ENCODE measurements at regions not wholly inside any gene's neighbourhood (a gene's known extent, or its start where the extent isn't known, plus 50 kb on each side); places are given as distances from the start of the nearest gene placed in this dataset.
"Not testable (repeated sequence)": the region's sequence is repeated elsewhere in the genome, so short reads cannot be mapped to it uniquely, and the experiment has no call there.

DNA sequence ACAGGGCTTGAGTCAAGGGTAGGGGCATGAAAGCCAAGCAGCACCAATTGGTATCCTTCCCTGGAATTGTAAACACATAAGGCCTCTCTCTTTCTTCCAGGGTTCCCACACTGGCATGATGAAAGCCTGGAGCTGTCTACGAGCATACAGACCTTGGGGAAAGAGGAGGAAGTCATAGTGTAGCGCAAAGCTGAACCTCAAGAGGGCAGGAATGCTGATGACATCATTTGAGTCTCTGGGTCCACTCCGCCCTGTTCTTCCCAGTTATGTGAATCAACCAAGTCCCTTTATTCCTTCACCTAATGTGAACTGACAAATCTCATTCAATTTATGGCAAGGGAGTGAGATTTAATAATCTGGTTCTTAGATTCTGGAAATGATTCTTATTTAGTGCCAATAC is 266.4 kb upstream of the NCAM1 start:
- DNase-seq (ENCODE audit: low read depth, low spot score) = no peak

DNA sequence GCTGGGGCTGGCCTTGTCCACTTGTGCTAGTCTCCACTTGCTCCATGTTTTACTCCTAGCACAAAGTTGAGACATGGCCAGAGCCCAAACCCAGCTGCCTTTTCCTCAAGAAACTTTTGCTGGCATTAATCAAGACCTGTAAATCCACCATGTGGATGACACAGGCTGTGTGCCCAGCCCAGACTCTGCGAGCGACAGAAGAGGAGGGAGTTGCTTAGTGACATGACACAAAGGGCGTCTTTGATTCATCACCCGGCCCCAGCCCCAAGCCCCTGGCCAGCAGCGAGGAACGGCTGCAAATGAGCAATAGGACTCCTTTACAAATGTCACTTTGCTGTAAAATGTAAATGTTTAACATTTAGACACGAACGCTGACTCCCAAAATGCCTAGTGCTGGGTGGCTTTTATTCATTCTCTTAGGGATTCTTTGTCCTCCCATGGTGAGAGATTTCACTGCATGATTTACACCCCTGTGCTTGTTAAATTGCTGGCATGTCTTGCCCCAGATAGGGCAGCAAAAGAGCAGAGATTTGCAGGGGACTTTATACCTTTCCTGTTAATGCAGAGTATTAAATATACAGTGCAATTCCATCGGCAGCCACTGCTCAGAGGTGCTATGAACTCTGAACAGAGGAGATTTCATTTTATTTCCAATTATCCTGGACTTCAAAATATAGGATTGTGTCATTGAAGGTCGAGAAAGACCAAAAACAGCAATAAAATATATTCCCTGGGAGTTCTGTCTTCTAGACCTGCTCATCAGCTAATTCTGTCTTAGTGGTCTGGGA is 263.6 kb upstream of the NCAM1 start:
- no peak for DNase-seq (ENCODE audit: low read depth, low spot score)

DNA sequence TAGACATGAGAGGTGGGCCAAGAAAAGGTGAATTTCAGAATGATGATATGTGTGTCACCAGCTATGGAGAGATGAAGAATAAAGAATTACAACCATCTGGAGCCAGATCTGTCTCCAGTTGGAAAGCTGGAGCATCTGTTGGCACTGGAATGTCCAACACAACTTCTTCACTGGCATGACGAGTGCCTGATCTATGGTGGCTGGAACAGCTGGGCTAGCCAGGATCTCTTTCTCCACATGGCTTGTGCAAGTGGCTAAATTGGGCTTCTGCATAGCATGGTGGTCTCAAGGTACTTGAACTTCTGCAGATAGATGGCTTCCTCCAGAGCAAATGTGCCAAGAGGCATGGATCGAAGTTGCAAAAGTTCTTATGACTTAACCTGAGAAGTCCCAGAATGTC is 256.1 kb upstream of the NCAM1 start:
- no peak for DNase-seq (ENCODE audit: low read depth, low spot score)

DNA sequence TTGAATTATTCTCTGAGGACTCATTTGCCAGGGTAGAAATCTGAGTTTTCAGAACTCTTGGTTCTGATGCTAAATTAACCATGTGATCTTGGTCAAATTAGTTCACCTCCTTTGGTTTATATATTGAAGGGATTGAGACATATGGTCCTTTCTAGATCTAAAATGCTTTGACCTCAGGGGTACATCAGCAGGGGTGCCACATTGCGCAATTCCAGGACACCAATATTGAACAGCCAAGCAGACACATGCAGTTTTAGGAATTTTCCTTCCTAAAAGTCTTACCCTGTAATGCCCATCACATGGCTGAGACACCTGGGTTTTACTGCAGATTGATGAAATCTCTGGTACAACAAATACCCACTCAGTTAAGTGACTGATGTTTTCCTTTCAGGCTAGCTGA is 254.4 kb upstream of the NCAM1 start:
- no peak for DNase-seq (ENCODE audit: low read depth, low spot score)

DNA sequence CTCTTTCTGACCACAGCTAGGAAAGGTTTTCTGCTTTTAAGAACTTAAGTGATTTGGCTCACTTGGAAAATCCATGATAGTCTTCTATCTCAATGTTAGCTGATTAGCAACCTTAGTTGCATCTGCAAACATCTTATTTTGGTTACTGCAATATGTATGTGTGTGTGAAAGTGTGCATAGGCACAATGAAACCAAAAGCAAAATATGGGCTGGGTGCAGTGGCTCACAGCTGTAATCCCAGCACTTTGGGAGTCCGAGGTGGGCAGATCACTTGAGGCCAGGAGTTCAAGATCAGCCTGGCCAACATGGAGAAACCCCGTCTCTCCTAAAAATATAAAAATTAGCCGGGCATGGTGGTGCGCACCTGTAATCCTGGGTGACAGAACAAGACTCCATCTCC is 246.9 kb upstream of the NCAM1 start:
- not testable (repeated sequence) for DNase-seq (ENCODE audit: low read depth, low spot score)

DNA sequence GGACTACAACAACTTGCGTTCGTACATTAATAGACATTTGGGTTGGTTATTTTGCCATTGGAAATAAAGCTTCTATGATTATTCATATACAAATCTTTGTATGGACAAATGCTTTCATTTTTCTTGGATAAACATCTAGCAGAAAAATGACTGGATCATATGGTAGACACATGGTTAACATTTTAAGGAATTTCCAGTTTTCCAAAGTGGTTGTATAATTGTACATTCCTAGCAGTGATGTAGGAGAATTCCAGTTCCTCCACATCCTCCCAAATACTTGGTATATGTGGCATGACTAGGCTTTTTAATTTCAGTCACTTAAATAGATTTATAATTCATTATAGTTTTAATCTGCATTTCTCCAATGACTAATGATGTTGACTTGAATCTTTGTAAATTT is 246.2 kb upstream of the NCAM1 start:
- DNase-seq (ENCODE audit: low read depth, low spot score) = no peak

DNA sequence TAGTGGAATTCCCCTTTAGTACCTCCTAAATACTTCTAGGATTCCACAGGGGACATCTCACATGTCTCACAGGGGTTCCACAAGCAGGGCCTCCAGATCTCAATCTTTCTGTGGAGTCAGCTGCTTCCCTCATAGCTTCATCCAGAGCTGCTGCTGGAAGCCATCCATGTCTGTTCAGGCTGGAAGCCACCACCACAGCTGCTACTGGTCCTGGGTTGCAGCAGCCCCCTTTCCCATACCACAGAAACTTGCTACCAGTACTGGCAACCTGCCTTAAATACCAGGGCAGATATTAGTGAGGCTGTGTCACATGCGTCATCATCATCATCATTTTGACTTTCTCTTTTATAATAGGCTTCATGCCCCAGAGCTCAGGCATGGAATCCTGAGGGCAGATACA is 242.7 kb upstream of the NCAM1 start:
- DNase-seq (ENCODE audit: low read depth, low spot score) = no peak

DNA sequence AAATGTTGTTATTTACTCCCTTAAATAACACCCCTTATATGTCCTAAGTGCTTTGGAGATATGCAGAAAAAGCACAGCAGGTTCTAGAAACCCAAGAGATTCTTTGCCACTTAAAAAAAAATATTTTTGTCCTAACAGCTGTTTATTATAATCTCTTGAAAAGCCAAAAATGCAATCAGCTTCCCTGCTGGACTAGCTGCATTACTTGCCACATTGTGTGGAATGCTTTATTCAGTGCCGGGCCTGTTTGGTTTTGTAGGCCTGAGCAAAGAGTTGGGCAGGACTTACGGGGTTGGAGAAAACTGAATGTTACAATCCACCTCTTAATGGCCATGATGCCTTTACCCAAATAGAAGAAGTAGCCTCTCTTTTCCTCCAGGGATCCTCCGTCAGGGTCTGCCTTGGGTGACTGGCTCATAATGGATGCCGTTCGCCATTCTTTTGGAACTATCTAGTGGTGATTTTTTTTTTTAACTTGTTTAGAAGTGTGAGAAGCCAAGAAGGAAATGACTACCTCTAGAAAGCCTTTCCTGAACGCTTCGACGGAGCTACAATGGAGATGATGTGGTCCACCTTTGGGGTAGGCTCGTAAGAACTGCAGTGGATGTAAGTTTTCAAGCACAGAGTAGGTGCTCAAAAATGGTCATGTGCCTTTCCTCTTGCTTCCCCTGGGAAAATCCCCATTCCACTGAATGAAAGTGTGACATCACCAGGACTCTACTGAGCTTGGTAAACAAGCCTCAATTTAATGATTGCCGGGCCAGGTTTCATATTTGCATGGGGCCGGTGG is 241.3 kb upstream of the NCAM1 start:
- no peak for DNase-seq (ENCODE audit: low read depth, low spot score)

DNA sequence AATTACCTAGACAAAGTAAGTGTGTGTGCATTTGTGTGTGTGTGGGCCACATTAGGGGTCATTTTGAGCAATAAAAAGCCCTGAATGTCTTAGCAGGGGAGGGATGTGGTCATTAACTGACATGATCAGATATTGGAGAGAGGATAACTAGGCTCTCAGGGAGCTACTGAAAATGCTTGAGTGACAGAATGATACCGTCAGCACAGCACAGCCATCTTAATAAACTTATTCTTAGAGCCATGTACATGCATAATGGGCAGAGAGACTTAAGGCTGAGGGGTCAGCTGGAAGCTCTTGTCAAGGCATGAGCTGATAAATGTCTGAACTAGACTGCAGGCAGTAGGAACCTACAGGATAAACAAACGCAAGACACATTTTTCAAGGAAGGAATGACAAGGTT is 239.1 kb upstream of the NCAM1 start:
- no peak for DNase-seq (ENCODE audit: low read depth, low spot score)

DNA sequence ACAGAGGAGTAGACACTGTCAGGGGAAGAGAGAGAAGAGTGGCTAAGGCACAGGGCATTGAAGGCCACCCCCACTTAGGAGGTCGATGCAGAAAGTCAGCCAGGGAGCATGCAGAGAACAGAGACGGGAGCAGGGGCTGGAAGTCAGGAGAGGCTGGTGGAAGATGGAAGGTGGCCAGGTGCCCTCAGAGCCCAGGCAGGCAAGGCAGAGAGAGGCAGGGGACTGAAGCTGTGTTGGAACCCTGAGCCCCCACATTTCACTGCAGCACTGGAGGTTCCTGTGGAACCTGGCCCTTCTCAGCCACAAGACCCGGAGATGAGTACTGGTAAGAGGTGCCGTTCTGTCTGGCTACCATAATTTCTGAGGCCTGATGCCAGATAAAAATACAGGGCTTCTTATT is 238.3 kb upstream of the NCAM1 start:
- DNase-seq (ENCODE audit: low read depth, low spot score) = no peak

DNA sequence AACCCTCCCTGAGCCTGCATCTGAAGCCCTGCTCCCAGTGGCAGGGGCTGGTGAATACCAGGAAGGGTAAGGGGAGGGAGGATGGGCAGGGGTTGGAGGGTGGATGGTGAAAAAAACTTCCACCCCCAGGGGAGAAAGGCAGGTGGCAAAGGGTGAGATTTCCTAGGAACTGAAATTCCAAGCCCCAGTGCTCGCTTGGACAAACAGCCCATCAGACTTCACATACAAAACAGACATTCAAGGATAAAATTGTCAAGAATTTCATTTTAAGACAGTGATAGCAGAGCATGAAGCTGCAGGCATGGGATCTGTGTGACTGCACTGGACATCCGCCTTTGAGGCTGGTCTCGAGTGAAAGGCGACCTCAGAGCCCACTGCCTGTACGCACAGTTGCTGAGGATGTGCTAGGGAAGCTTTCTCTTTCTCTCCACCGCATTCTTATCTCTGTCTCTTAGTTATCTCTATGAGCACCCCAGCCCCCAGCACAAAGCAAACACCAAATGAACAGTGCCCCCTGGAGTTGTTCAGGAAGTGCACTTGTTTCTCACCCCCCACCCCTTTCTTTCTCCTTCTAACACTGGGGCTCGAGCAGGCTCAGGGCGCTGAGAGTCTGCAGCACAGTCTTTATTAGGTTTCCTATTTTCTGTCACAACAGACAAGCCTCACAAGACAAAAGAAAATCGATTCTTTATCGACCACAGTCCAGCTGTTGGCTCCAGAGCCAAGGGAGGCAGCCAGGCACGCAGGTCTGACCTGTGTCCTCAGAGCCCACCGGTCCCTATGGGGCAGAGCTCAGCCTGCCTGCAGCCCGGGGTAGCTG is 237.3 kb upstream of the NCAM1 start:
- no peak for DNase-seq (ENCODE audit: low read depth, low spot score)

DNA sequence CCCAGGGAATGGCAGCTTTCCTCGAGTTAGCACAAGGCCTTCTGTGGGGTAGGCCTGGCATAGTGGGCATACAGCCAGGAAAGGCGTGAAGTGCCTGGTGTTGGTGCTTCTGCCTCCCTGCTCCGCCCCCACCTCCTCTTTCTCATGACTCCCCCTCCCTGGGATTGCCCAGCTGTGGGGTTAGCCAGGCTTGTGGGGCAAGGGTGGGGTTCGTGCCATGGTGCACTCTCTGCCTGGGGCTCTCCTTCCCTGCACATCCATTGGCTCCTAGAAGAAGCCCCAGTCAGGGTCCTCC is 236.8 kb upstream of the NCAM1 start:
- no peak for DNase-seq (ENCODE audit: low read depth, low spot score)

DNA sequence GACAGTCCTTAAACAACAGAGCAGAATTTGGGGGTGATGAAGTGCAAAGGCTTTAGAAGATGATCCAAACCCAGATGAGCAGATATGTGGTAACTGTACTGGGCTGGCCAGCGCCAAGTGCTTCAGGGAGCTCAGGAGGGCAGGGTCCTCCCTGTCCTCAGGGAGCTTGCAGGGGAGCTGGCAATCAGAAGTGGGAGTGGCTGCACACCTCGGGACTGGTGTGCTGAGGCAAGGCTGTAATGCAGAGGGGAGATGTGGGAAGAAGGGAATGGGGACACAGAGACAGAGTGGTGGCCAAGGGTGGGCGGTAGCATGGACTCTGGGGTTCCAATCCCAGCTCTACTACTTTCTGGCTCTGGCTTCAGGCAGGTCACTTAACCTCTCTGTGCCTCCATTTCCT is 235.6 kb upstream of the NCAM1 start:
- DNase-seq (ENCODE audit: low read depth, low spot score) = no peak

DNA sequence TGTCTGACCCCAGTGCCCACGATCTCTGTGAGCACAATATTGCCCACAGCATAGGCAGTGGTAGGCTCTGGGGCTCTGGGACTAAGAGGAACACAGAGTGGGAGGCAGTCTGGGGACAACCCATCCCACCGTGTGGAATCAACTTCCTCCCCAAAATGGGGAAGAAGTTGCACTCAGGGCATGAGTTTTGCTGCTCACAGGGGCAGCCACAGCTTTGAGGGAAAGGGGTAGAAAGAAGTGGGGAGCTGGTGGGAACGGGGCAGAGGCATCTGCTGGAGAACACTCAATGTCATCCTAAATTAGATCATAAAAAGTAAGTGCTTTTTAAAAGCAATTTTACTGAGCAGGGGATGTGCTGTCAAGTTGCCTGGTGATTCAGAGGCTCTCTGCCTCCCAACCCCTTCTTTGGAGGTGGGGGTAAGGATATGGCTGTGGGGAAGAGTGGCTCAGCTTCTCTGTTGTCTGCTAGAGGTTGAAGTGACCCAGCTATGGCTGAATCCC is 233.8 kb upstream of the NCAM1 start:
- no peak for DNase-seq (ENCODE audit: low read depth, low spot score)

DNA sequence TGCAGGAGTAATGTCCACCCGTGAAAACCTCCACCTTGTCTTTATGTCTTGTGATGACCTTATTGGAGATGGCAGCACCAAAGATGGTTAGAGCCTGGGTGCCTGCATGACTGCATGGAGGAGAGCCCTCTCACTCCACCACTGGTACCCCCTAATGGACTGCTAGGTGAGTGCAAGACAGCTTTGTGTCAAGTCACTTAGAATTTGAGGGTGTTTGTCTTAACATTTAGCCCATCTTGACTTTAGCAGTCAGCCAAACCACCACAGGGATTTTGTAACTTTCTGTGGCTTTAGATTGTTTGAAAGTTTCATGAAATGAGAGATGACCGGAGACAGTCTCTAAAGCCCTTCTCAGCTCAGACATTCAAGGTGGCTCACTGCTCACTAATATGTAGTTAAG is 232.9 kb upstream of the NCAM1 start:
- DNase-seq (ENCODE audit: low read depth, low spot score) = no peak

DNA sequence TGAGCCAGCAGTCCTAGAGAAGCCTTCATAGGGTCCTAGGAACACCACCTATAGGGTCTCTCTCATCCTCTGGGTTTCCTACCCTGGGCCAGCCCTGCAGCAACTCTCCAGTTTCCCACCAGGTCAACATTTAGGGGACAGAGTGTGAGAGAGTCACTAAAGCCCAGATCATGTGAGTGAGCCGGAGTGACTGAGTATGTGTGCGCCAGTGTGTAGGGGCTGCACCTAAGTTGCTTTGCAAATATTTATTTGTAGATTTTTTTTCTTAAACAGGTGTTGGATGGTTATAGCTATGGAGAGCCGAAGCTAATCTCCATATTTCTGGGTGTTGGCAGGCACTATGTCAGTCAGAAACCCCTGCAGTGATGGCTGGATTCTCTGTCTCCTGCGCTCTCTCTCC is 232.5 kb upstream of the NCAM1 start:
- no peak for DNase-seq (ENCODE audit: low read depth, low spot score)

DNA sequence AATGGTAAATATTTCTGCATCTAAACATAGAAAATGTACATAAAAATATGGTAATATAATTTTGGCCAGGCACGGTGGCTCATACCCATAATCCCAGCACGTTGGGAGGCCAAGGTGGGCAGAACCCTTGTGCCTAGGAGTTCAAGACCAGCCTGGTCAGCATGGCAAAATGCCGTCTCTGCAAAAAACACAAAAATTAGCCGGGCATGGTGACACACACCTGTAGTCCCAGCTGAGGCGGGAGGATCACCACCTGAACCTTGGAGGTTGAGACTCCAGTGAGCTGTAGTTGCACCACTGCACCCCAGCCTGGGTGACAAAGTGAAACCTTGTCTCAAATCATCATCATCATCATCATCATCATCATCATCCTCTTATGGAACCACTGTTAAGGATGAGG is 230.6 kb upstream of the NCAM1 start:
- no peak for DNase-seq (ENCODE audit: low read depth, low spot score)

DNA sequence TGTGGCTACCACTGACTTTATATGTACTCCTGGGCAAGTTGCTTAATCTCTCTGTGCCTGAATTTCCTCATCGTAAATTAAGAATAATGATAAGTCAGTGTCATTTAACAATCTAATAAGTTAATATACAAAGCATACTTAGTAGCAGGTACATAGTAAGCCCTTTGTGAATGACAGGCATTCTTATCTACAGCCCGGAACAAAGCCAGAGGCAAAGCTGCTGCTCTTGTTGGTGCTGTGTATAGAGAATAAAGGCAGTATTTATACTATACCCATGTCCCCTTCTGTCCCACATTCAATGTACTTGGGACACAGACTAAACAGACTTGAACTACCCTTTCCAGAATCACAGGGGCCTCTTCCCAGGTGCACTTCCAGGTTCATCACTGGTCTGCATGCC is 229.7 kb upstream of the NCAM1 start:
- no peak for DNase-seq (ENCODE audit: low read depth, low spot score)

DNA sequence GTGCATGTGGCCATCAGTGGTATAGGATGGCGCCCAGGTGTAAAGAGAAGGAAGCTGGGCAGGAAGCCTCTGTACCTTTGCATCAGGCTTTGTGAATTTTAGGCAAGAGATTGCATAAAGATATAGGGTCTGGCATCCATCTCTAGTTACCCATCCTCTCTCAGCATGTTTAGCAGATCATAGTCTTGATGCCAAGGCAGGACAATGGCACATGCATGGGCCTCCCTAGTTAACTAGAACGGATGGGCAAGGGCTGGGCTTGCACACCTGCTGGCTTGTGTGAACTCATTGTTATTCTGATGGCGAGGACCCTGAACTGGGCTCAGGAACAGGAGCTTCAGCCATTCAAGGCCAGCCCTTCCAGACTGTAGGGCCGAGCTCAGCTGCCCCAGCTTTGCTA is 229.2 kb upstream of the NCAM1 start:
- DNase-seq (ENCODE audit: low read depth, low spot score) = no peak

DNA sequence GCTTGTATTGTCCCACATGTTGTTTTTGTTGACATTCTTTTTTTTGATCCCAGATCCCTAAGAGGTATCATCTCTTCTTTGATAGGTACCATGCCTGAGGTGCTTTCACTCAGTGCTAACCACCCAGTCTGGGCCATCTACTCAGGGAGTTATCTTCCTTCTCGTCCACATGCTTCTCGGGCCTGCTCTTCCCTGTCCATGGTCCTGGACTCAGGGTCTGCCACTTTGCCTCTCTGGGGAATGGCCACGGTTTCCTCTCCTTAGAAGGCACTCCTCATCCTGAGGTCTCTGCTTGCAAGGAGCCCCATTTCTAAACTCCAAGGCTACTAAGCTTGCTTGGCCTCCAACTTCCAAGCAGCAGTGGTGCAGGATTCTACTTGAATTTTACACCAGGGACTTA is 227.0 kb upstream of the NCAM1 start:
- DNase-seq (ENCODE audit: low read depth, low spot score) = no peak

DNA sequence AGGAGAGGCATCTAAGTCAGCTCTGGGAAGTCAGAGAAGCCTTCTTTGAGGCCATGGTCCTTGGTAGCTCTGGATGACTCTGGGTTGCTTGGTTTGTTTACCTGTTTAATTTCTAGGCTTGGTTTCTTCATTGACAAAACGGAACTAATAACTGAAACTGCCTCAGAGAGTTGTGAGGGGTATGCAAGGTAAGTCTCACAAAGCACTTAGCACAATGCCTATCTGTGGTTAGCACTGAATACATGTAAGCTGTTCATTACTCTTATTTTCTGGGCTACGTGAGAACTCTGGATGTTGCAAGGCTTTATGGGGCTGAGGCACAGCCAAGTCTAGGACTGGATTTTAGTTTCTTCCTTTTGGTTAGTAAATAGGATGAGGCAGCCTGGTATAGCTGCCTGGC is 225.8 kb upstream of the NCAM1 start:
- DNase-seq (ENCODE audit: low read depth, low spot score) = no peak

DNA sequence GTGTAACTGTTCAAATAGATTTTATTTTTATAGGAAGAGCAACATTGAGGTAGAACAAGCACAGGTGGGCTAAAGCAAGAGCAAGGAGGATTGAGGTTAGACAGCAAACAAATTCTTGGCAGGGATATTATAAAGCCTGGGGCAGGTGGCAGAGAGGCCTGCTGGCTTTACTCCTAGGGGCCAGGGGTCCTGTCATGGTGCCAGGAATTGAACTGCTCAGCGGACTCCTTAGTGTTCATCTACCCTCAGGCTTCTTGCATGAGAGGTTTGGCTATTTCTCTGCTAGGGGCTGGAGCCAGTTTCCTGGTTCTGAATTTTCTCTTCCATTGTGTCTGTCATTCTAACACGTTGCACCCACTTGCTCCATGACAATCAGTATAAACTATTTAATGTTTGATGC is 217.2 kb upstream of the NCAM1 start:
- DNase-seq (ENCODE audit: low read depth, low spot score) = no peak

DNA sequence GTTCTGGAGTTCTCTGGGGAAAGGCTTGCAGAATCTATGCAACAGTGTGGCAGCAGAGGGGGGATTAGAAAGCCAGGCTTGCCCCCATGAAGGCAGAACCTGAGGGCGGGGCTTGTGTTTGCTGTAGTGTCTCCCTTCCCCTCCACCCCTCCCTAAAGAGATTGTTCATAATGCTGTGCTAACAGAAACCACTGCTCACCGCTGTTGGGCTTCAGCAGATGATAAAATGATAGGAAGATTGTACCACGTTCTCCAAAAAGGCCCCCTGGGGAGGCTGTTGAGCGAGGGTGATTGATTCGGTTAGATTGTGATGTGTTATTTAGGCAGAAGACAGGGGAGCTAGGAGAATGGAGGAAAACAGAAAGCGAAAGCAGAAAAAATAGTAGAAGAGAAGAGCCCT is 215.2 kb upstream of the NCAM1 start:
- no peak for DNase-seq (ENCODE audit: low read depth, low spot score)
